ENCODE measurements at regions not wholly inside any gene's neighbourhood (a gene's known extent, or its start where the extent isn't known, plus 50 kb on each side); places are given as distances from the start of the nearest gene placed in this dataset.
A peak's percentile ranks its signal among the peaks of the same experiment; 100 is the strongest.

DNA sequence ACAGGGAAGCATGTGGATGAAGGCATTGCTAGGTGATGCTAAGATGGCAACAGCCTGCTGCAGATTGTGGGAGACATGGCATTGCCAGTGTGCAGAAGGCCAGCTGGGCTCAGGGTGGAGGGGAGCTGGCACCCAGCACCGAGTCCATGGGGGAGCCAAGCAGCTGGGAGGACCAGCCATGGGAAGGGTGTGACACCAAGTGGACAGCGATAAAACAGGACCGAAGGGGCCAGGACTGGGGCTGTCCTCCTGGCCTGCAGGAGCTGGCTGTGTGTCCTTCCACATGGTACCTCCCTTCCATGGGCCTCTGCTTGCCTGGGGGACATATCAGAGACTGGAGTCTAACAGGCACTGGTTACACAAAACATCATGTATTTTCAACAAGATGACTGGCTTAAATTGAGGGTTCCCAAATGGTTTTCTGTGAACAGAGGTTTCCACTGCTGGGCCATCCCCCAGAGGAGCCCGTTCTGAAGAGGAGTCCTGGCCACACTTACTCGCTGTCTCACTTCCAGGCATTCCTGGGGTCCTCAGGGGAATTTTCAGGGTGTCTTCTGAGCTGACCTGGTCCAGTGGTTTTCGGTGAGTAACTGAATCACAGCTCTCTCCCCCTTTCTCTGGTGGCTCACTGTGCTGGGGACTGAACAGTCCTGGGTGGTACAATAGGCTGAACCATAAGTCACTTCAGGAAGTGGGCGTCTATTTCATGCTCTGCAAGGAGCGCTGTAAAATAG lies 60.4 kb upstream of the TNP1 start:
- Histone ChIP-seq H3K27me3 (no peaks in the 10 kb centered on the region), H3K27ac (no peak overlapping the region), H3K36me3 (no peaks in the 10 kb centered on the region), H3K9me3 (ENCODE audit: low read depth) (no peaks in the 10 kb centered on the region), H3K4me3 (no peak overlapping the region), H3K4me1 (ENCODE audit: low read depth) (no peaks in the 10 kb centered on the region)
- no peak for TF ChIP-seq CTCF (IDR thresholded peaks at IDR 0.05; ENCODE audit: low read depth, low read length)
- no peak for DNase-seq (ENCODE audit: low read depth in 1 of 2, low spot score in 1 of 2)

DNA sequence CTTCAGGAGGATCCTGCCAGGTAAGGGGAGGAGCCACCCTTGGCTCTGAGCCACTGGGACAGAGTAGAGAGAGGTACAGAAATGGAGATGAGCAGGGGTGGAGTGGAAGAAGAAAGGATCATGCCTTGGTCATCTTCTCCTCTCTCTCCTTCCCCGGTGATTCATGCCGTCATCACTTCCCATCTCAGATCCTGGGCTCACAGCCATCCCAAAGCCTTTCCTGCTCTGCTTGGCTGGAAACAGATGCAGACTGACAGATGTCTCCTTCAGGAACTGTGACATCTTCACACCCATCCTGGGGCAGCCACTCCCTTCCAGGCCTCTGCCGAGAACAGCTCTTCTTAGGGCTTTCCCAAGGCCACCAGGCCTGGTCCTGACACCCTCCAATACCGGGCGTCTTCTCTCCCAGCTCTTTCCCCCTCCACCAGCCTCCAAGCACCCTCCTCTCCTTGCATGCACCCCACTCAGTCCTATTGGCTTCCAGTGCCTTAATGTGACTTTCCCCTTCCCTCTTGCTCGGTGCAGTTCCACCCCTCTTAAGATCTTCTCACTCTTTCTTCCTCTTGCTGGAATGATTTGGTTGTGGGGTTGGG lies 58.3 kb upstream of the TNP1 start:
- no peaks in the 10 kb centered on the region for H3K9me3 ChIP-seq (ENCODE audit: low read depth)
- no peaks in the 10 kb centered on the region for H3K4me1 ChIP-seq (ENCODE audit: low read depth)
- no peaks in the 10 kb centered on the region for H3K27me3 ChIP-seq
- no peak for TF ChIP-seq CTCF (IDR thresholded peaks at IDR 0.05; ENCODE audit: low read depth, low read length)
- DNase-seq (ENCODE audit: low read depth in 1 of 2, low spot score in 1 of 2) = peak in 1 of 2 donors; percentile 41
- H3K27ac ChIP-seq = no peak overlapping the region
- H3K36me3 ChIP-seq = no peaks in the 10 kb centered on the region
- H3K4me3 ChIP-seq = no peak overlapping the region

GRCh38 chr2:216916956-216917650 lies 57.2 kb upstream of the TNP1 start:
- no peaks in the 10 kb centered on the region for H3K4me1 ChIP-seq (ENCODE audit: low read depth)
- no peak for TF ChIP-seq CTCF (IDR thresholded peaks at IDR 0.05; ENCODE audit: low read depth, low read length)

GRCh38 chr2:216915557-216916150 lies 55.8 kb upstream of the TNP1 start:
- no peaks in the 10 kb centered on the region for H3K27me3 ChIP-seq
- H3K27ac ChIP-seq = no peak overlapping the region
- H3K9me3 ChIP-seq (ENCODE audit: low read depth) = no peaks in the 10 kb centered on the region
- no peak for DNase-seq (ENCODE audit: low read depth in 1 of 2, low spot score in 1 of 2)
- TF ChIP-seq CTCF (IDR thresholded peaks at IDR 0.05; ENCODE audit: low read depth, low read length) = no peak
- H3K4me1 ChIP-seq (ENCODE audit: low read depth) = no peaks in the 10 kb centered on the region
- H3K4me3 ChIP-seq = no peak overlapping the region
- H3K36me3 ChIP-seq = no peaks in the 10 kb centered on the region

More at GRCh38 chr2:216916956-216917650, 57.2 kb upstream of the TNP1 start:
- no peak for DNase-seq (ENCODE audit: low read depth in 1 of 2, low spot score in 1 of 2)
- no peaks in the 10 kb centered on the region for H3K27me3 ChIP-seq
- H3K27ac ChIP-seq = no peak overlapping the region
- no peak overlapping the region for H3K4me3 ChIP-seq
- no peaks in the 10 kb centered on the region for H3K36me3 ChIP-seq
- H3K9me3 ChIP-seq (ENCODE audit: low read depth) = no peaks in the 10 kb centered on the region

DNA sequence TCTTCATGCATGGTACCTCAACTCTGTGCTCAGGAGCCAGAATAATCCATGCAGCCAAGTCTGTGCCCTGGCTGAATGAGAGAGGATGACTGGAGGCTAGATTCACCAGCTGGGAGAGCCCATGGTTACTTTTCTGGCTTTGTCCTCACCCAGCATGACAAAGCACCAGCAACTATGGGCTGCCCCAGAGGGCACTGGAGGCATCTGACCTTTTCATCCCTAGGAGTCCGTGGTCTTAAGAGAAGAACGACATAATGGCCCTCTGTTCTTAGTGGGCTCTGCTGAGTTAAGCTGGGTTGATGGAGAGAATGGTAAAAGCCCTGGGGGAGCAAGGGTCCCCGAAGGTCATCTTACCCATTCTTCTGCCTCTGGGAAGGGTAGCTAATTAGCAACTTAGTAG lies 54.6 kb upstream of the TNP1 start:
- no peak for DNase-seq (ENCODE audit: low read depth in 1 of 2, low spot score in 1 of 2)
- TF ChIP-seq CTCF (IDR thresholded peaks at IDR 0.05; ENCODE audit: low read depth, low read length) = no peak
- H3K27ac ChIP-seq = no peak overlapping the region

More for the DNA sequence above, 54.6 kb upstream of the TNP1 start:
- Histone ChIP-seq H3K4me3 (no peak overlapping the region), H3K4me1 (ENCODE audit: low read depth) (no peaks in the 10 kb centered on the region), H3K27me3 (no peaks in the 10 kb centered on the region), H3K9me3 (ENCODE audit: low read depth) (no peaks in the 10 kb centered on the region), H3K36me3 (no peaks in the 10 kb centered on the region)
